SK-N-SH treated with all-trans-retinoic acid at 6 μM for 48 hours (cell line): ENCODE measurements at regions not wholly inside any gene's neighbourhood (a gene's known extent, or its start where the extent isn't known, plus 50 kb on each side); places are given as distances from the start of the nearest gene placed in this dataset.

Experiments used
- ATAC-seq: fragments of 200-7000 bp; cut with Tn5 transposase; 3 replicates; pipeline ENCODE4 v1.9.1; 2020; ENCODE audit warnings: mild to moderate bottlenecking, moderate library complexity
- ARNTL ChIP-seq: fragments of 450-650 bp; formaldehyde crosslinking; IDR thresholded peaks from 2 replicates; pipeline ENCODE4 v1.5.0; 2020; ENCODE audit warnings: low read depth, mild to moderate bottlenecking, moderate library complexity, borderline replicate concordance
- BACH2 ChIP-seq: fragments of 250-450 bp; sonication (Bioruptor Pico); IDR thresholded peaks from 2 replicates; pipeline ENCODE4 v1.9.0; 2021; ENCODE audit warnings: mild to moderate bottlenecking, borderline replicate concordance
- CSDC2 ChIP-seq: fragments of 250-450 bp; sonication (Bioruptor Pico); IDR thresholded peaks from 2 replicates; pipeline ENCODE4 v1.5.0; 2020; ENCODE audit warnings: mild to moderate bottlenecking, moderate library complexity
- ESRRG ChIP-seq: fragments of 250-450 bp; sonication (Bioruptor Pico); IDR thresholded peaks from 2 replicates; pipeline ENCODE4 v1.6.1; 2021; ENCODE audit warnings: mild to moderate bottlenecking
- ISL1 ChIP-seq: fragments of 250-450 bp; sonication (Bioruptor Pico); IDR thresholded peaks from 2 replicates; pipeline ENCODE4 v2.1.2; 2022; ENCODE audit warnings: mild to moderate bottlenecking, moderate library complexity
- OSR1 ChIP-seq: fragments of 250-450 bp; sonication (Bioruptor Pico); IDR thresholded peaks from 2 replicates; pipeline ENCODE4 v1.8.0; 2022; ENCODE audit warnings: moderate library complexity, mild to moderate bottlenecking, inconsistent platforms
- PPARA ChIP-seq: fragments of 250-450 bp; sonication (Bioruptor Pico); IDR thresholded peaks from 2 replicates; pipeline ENCODE4 v1.5.0; 2020; ENCODE audit warnings: mild to moderate bottlenecking, borderline replicate concordance
- RARB ChIP-seq: fragments of 250-450 bp; sonication (Bioruptor Pico); IDR thresholded peaks from 2 replicates; pipeline ENCODE4 v1.8.0; 2021; ENCODE audit warnings: mild to moderate bottlenecking, moderate library complexity
- SNAI2 ChIP-seq: fragments of 250-450 bp; sonication (Bioruptor Pico); IDR thresholded peaks from 2 replicates; pipeline ENCODE4 v1.5.0; 2020; ENCODE audit warnings: mild to moderate bottlenecking, moderate library complexity
- TCF4 ChIP-seq: fragments of 250-450 bp; sonication (Bioruptor Pico); IDR thresholded peaks from 2 replicates; pipeline ENCODE4 v1.8.0; 2021; ENCODE audit warnings: mild to moderate bottlenecking, moderate library complexity, borderline replicate concordance
- TOX ChIP-seq: fragments of 250-450 bp; sonication (Bioruptor Pico); IDR thresholded peaks from 2 replicates; pipeline ENCODE4 v1.8.0; 2021; ENCODE audit warnings: mild to moderate bottlenecking, moderate library complexity, borderline replicate concordance
- ZC3H10 ChIP-seq: fragments of 250-450 bp; sonication (Bioruptor Pico); IDR thresholded peaks from 2 replicates; pipeline ENCODE4 v1.5.1; 2021; ENCODE audit warnings: mild to moderate bottlenecking, moderate library complexity
- ZFP3 ChIP-seq: fragments of 250-450 bp; sonication (Bioruptor Pico); IDR thresholded peaks from 2 replicates; pipeline ENCODE4 v1.5.0; 2020; ENCODE audit warnings: mild to moderate bottlenecking, moderate library complexity
- ZNF565 ChIP-seq: fragments of 450-650 bp; formaldehyde crosslinking; conservative IDR thresholded peaks from 2 replicates; pipeline ENCODE4 v1.5.0; 2020; ENCODE audit warnings: low read depth, mild to moderate bottlenecking, moderate library complexity
- ZNF70 ChIP-seq: fragments of 450-650 bp; formaldehyde crosslinking; IDR thresholded peaks from 2 replicates; pipeline ENCODE4 v1.5.0; 2020; ENCODE audit warnings: mild to moderate bottlenecking, moderate library complexity
- ZNF8 ChIP-seq: fragments of 450-650 bp; formaldehyde crosslinking; IDR thresholded peaks from 2 replicates; pipeline ENCODE4 v1.5.0; 2020; ENCODE audit warnings: mild to moderate bottlenecking, moderate library complexity
- TF ChIP-seq, protein P1 (sequence below): fragments of 250-450 bp; sonication (Bioruptor Pico); IDR thresholded peaks from 2 replicates; pipeline ENCODE4 v1.5.0; 2020; ENCODE audit warnings: mild to moderate bottlenecking, moderate library complexity
- TF ChIP-seq, protein P2 (sequence below): fragments of 250-450 bp; sonication (Bioruptor Pico); IDR thresholded peaks from 2 replicates; pipeline ENCODE4 v1.5.1; 2020; ENCODE audit warnings: low read depth, mild to moderate bottlenecking, moderate library complexity
- TF ChIP-seq, protein P3 (sequence below): fragments of 250-450 bp; sonication (Bioruptor Pico); IDR thresholded peaks from 2 replicates; pipeline ENCODE4 v1.8.0; 2021; ENCODE audit warnings: low read depth, mild to moderate bottlenecking, moderate library complexity, borderline replicate concordance
- TF ChIP-seq, protein P4 (sequence below): fragments of 250-450 bp; sonication (Bioruptor Pico); IDR thresholded peaks from 2 replicates; pipeline ENCODE4 v1.8.0; 2020; ENCODE audit warnings: mild to moderate bottlenecking, moderate library complexity, borderline replicate concordance
- TF ChIP-seq, protein P5 (sequence below): fragments of 250-450 bp; sonication (Bioruptor Pico); IDR thresholded peaks from 2 replicates; pipeline ENCODE4 v1.5.1; 2021; ENCODE audit warnings: mild to moderate bottlenecking, moderate library complexity

DNA sequence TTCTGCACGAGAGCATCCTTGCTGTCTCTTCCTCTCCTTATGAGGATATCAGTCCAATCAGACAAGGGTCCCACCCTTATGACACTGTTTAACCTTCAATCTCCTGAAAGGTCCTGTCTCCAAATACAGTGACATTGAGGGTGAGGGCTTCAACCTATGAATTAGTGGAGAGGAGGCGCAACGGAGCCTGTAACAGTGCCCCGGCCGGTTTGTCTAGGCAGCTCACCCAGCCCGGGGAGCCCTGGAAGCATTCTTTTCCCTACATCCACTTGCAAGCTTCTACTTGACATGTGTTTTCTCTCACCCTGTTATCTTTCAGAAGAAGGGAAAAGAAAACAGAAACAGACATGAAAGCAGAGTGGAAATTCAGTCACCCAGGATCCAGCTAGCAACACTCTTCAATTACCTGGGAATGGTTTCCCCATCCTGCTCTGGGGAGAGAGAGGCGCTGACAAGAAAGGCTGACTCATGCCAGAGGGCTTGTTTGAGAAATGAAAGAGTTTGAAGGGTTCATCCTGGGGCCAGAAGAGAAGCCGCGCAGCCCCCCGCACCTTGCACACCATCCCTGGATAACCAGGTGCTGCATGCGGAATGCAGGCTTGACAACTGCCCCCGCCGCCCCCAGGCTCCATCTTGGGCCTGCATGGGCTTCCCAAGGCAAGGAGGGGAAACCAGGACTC, 394.9 kb downstream of the NPHP4 start:
- TF ChIP-seq ISL1 (CRISPR knock-in tag), result no peak
- no peak for TF ChIP-seq BACH2 (CRISPR knock-in tag)
- TF ChIP-seq ZNF565 (CRISPR knock-in tag), result no peak
- TF ChIP-seq PPARA, result no peak
- TF ChIP-seq ESRRG (CRISPR knock-in tag), result no peak
- no peak for TF ChIP-seq ZNF70 (CRISPR knock-in tag)
- no peak for TF ChIP-seq ZC3H10 (CRISPR knock-in tag)
- TF ChIP-seq, protein P1, sequence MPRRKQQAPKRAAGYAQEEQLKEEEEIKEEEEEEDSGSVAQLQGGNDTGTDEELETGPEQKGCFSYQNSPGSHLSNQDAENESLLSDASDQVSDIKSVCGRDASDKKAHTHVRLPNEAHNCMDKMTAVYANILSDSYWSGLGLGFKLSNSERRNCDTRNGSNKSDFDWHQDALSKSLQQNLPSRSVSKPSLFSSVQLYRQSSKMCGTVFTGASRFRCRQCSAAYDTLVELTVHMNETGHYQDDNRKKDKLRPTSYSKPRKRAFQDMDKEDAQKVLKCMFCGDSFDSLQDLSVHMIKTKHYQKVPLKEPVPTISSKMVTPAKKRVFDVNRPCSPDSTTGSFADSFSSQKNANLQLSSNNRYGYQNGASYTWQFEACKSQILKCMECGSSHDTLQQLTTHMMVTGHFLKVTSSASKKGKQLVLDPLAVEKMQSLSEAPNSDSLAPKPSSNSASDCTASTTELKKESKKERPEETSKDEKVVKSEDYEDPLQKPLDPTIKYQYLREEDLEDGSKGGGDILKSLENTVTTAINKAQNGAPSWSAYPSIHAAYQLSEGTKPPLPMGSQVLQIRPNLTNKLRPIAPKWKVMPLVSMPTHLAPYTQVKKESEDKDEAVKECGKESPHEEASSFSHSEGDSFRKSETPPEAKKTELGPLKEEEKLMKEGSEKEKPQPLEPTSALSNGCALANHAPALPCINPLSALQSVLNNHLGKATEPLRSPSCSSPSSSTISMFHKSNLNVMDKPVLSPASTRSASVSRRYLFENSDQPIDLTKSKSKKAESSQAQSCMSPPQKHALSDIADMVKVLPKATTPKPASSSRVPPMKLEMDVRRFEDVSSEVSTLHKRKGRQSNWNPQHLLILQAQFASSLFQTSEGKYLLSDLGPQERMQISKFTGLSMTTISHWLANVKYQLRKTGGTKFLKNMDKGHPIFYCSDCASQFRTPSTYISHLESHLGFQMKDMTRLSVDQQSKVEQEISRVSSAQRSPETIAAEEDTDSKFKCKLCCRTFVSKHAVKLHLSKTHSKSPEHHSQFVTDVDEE, result no peak
- TF ChIP-seq, protein P2, sequence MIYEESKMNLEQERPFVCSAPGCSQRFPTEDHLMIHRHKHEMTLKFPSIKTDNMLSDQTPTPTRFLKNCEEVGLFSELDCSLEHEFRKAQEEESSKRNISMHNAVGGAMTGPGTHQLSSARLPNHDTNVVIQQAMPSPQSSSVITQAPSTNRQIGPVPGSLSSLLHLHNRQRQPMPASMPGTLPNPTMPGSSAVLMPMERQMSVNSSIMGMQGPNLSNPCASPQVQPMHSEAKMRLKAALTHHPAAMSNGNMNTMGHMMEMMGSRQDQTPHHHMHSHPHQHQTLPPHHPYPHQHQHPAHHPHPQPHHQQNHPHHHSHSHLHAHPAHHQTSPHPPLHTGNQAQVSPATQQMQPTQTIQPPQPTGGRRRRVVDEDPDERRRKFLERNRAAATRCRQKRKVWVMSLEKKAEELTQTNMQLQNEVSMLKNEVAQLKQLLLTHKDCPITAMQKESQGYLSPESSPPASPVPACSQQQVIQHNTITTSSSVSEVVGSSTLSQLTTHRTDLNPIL (CRISPR knock-in tag), result no peak
- TF ChIP-seq, protein P3, sequence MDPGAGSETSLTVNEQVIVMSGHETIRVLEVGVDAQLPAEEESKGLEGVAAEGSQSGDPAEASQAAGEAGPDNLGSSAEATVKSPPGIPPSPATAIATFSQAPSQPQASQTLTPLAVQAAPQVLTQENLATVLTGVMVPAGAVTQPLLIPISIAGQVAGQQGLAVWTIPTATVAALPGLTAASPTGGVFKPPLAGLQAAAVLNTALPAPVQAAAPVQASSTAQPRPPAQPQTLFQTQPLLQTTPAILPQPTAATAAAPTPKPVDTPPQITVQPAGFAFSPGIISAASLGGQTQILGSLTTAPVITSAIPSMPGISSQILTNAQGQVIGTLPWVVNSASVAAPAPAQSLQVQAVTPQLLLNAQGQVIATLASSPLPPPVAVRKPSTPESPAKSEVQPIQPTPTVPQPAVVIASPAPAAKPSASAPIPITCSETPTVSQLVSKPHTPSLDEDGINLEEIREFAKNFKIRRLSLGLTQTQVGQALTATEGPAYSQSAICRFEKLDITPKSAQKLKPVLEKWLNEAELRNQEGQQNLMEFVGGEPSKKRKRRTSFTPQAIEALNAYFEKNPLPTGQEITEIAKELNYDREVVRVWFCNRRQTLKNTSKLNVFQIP (CRISPR knock-in tag), result no peak
- TF ChIP-seq CSDC2 (CRISPR knock-in tag), result no peak
- TF ChIP-seq ZNF8 (CRISPR knock-in tag), result no peak
- no peak for TF ChIP-seq TCF4 (CRISPR knock-in tag)
- TF ChIP-seq, protein P4, sequence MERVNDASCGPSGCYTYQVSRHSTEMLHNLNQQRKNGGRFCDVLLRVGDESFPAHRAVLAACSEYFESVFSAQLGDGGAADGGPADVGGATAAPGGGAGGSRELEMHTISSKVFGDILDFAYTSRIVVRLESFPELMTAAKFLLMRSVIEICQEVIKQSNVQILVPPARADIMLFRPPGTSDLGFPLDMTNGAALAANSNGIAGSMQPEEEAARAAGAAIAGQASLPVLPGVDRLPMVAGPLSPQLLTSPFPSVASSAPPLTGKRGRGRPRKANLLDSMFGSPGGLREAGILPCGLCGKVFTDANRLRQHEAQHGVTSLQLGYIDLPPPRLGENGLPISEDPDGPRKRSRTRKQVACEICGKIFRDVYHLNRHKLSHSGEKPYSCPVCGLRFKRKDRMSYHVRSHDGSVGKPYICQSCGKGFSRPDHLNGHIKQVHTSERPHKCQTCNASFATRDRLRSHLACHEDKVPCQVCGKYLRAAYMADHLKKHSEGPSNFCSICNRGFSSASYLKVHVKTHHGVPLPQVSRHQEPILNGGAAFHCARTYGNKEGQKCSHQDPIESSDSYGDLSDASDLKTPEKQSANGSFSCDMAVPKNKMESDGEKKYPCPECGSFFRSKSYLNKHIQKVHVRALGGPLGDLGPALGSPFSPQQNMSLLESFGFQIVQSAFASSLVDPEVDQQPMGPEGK (CRISPR knock-in tag), result no peak
- TF ChIP-seq ARNTL (CRISPR knock-in tag), result no peak
- TF ChIP-seq SNAI2, result no peak
- no peak for ATAC-seq

DNA sequence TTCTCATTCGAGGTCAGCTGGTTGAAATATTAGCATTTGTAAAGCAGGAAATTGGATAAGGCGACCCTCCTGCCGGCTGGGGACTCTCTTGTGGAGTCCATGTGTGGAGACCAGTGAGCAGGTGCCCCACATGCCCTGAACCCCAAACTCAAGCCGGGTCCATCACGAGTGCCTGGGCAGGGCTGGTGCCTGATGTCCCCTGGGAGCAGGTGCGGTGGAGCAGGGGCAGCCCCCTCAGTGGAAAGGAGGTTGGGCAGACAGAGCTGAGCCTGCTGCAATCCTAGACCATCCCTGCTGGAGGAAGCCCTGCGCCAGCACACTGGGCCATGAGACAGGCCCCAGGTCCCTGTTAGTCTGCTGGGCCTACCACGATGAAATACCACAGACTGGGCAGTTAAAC, 395.6 kb downstream of the NPHP4 start:
- no peak for ATAC-seq
- TF ChIP-seq ESRRG (CRISPR knock-in tag) (no peak), ZFP3 (CRISPR knock-in tag) (no peak), ZNF70 (CRISPR knock-in tag) (no peak), OSR1 (CRISPR knock-in tag) (no peak)
- TF ChIP-seq, protein P2 (CRISPR knock-in tag), result no peak

DNA sequence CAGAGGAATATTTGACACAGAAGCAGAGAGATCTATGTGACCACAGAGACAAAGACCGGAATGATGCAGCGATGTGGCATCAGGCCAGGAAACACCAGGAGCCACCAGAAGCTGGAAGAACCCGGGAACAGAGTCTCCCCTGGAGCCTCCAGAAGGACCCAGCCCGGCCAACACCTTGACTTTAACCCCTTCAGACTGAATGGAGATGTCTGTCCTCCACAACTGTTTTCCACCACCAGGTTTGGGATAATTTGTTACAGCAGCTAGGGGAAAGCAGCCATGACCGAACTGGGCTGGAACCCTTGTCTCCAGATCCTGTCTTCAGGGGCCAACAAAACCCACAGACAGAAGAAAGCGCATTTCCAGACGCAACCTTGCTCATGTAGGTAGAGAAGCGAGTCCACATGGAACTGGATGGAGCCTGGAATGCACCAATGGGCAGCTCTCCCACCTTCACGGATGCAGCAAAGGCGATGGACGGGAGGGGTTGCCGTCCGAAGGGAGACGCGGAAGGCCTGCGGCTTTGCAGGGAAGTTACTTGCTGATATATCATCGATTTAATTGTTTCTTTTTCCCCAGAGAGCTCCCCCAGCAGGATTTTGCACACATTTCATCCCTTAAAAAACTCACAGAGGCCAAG, 396.6 kb downstream of the NPHP4 start:
- no peak for ATAC-seq
- TF ChIP-seq, protein P5, sequence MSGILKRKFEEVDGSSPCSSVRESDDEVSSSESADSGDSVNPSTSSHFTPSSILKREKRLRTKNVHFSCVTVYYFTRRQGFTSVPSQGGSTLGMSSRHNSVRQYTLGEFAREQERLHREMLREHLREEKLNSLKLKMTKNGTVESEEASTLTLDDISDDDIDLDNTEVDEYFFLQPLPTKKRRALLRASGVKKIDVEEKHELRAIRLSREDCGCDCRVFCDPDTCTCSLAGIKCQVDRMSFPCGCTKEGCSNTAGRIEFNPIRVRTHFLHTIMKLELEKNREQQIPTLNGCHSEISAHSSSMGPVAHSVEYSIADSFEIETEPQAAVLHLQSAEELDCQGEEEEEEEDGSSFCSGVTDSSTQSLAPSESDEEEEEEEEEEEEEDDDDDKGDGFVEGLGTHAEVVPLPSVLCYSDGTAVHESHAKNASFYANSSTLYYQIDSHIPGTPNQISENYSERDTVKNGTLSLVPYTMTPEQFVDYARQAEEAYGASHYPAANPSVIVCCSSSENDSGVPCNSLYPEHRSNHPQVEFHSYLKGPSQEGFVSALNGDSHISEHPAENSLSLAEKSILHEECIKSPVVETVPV (CRISPR knock-in tag), result no peak
- no peak for TF ChIP-seq RARB (CRISPR knock-in tag)
- TF ChIP-seq BACH2 (CRISPR knock-in tag), result no peak
- TF ChIP-seq CSDC2 (CRISPR knock-in tag), result no peak
- TF ChIP-seq, protein P1, result no peak
- TF ChIP-seq, protein P4 (CRISPR knock-in tag), result no peak
- no peak for TF ChIP-seq TOX (CRISPR knock-in tag)
- TF ChIP-seq PPARA, result no peak
- TF ChIP-seq SNAI2, result no peak
